GM12874 (cell line): ENCODE measurements at regions not wholly inside any gene's neighbourhood (a gene's known extent, or its start where the extent isn't known, plus 50 kb on each side); places are given as distances from the start of the nearest gene placed in this dataset.

ENCODE experiments used
- TF ChIP-seq, protein P1 (sequence below): IDR thresholded peaks from 2 replicates; pipeline ENCODE4 v1.5.1; 2011; ENCODE audit warnings: low read depth, mild to moderate bottlenecking, control low read depth, low read length, moderate library complexity; ENCODE audit not compliant: insufficient read depth

DNA sequence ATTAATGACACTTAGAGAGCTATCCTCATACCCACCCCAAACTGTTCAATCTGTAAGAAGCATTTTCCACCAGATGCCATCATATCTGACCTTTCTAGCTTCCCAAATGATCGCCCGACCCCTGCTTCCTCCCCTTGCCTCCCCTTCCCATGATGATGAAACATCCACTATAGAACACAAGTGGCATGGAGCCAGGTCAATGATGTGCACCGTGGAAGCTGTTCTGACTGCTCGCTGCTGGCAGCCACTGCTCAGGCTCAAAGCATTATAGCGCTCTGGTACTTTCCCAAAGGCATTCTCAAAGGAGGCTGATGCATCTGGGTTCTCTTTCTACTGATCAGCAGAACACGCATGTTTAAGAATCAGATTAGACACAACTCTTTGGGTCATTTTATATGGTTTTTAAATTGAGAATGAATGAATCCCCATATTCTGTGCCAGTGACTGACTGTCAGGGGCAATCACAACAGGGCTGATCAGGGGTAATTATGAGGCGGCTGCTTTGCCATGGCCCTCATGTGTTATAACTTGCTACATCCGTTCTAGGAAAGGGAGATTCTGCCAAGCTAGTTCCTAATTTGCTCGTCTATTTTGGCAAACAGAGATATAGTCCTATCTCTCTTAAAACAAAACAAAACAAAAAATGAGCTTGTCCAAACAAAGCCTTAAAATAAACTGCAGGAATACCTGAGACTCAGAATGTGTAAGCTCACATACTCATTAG, 343.7 kb downstream of the ENC1 start:
- TF ChIP-seq, protein P1, sequence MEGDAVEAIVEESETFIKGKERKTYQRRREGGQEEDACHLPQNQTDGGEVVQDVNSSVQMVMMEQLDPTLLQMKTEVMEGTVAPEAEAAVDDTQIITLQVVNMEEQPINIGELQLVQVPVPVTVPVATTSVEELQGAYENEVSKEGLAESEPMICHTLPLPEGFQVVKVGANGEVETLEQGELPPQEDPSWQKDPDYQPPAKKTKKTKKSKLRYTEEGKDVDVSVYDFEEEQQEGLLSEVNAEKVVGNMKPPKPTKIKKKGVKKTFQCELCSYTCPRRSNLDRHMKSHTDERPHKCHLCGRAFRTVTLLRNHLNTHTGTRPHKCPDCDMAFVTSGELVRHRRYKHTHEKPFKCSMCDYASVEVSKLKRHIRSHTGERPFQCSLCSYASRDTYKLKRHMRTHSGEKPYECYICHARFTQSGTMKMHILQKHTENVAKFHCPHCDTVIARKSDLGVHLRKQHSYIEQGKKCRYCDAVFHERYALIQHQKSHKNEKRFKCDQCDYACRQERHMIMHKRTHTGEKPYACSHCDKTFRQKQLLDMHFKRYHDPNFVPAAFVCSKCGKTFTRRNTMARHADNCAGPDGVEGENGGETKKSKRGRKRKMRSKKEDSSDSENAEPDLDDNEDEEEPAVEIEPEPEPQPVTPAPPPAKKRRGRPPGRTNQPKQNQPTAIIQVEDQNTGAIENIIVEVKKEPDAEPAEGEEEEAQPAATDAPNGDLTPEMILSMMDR = no peak

GRCh38 chr5:74295676-74296075, 344.9 kb downstream of the ENC1 start:
- TF ChIP-seq, protein P1 = no peak

DNA sequence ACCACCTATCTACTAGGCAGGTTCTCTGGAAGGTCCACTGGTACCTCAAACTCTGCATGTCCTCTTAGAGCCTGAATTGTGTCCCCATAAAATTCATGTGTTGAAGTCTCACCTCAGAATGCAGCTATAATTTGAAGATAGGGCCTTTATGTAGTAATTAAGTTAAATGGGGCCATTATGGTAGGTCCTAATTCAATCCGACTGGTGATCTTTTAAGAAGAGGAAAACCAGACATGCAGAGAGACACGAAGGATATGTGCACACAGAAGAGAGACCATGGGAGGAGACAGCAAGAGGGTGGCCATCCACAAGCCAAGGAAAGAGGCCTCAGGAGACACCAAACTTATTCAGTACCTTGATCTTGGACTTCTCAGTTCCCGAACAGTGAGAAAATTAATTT, 345.4 kb downstream of the ENC1 start:
- TF ChIP-seq, protein P1 = no peak

GRCh38 chr5:74294231-74294705, 346.3 kb downstream of the ENC1 start:
- TF ChIP-seq, protein P1 = no peak

- TF ChIP-seq, protein P1 = no peak
These were observed 347.3 kb downstream of the ENC1 start for GRCh38 chr5:74293182-74293581.

DNA sequence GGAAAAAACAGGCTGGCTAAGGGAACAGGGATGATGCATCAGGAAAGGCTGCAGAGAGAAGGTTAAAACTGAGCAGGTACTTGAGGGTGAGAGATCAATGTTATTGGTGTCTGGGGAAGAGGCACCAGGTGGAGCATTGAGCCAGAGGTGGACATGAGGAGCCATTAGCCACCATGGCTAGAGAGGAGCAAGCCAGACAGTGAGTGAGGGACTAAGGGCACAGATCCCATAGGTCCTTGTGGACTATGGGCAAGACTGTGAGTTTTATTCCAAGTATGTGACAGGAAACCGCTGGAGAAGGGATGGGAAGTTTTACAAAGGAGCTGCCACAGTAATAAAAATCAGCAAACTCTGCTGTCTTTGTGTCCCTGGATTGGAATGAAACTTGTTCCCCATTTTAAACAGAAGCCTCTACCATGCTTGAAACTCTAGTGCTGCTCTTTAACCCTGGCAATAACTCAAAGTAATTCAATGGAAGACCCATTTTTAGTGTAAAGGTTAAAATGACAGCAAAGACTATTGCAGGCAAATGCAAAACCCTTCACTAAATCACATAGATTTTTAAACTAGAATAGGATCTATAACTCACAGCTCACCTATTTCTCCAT, 349.8 kb downstream of the ENC1 start:
- TF ChIP-seq, protein P1 = no peak

DNA sequence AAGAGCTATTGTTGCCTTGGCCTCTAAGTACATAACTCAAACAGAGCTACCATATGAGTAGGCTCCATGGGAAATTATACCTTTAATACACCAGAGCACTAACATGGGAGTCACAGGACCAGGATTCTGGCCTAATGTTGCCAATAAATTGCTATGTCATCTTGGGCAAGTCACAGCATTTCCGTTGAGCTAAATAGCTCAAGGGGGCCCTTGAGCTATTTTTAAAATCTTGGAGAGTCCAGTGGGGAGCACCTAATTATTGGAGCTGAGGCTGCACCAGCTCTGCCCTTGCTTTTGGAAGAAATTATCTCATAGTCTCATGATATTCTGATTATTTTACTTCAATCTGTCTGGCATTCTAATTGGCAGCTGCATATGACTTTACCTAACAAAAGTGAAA, 350.8 kb downstream of the ENC1 start:
- TF ChIP-seq, protein P1 = no peak
